Colon (tissue), 2 donors: ENCODE measurements at regions not wholly inside any gene's neighbourhood (a gene's known extent, or its start where the extent isn't known, plus 50 kb on each side); places are given as distances from the start of the nearest gene placed in this dataset.

Experiments
- FAIRE-seq: peaks from 2 replicates; lab custom pipeline; 2012; peaks lifted over from hg19 to GRCh38; lab: Jason Lieb, UNC
- donor health status: control.
- donor health status: control.

DNA sequence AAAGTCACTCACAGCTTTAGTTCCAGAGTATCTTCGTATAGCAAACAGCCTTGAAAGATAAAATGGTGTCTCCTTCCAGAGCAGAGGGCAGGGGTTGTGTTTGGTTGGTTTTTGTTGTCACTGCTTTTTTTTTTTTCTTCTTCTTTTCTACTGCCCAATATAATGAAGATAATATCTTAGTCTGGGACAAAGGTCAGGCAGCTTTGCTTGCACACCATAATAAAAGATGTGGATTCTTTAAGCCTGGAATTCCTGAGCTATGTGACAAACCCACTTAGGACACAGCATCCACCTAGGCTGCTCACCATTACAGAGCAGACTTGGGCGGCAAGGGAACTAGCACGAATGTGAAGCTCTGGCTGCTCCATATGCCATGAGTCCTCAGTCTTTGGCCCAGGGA is 165.6 kb upstream of the MIR17HG start:
- no peak for FAIRE-seq

- no peak for FAIRE-seq
Observed at GRCh38 chr13:91184244-91184926, 163.1 kb upstream of the MIR17HG start.

- FAIRE-seq, result no peak
Observed at GRCh38 chr13:91185294-91185863, 162.1 kb upstream of the MIR17HG start.

- FAIRE-seq, result no peak
Observed at GRCh38 chr13:91187522-91187921, 160.0 kb upstream of the MIR17HG start.

DNA sequence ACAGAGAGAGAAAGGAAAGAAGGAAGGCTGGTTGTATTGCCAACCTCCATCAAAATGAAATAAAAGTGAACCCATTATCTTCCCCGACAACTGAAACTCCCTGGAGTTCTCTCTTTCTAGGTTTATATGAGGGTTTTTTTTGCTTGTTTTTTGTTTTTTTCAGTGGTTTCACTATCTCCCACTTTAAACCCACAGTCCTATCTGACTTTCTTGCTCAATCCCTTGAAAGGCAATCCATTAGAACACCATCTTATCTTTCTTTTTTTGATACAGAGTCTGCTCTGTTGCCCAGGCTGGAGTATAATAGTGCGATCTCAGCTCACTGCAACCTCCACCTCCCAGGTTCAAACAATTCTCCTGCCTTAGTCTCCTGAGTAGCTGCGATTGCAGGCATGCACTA is 158.0 kb upstream of the MIR17HG start:
- no peak for FAIRE-seq

GRCh38 chr13:91193358-91193757 is 154.1 kb upstream of the MIR17HG start:
- FAIRE-seq, result no peak

GRCh38 chr13:91195789-91196188 is 151.7 kb upstream of the MIR17HG start:
- no peak for FAIRE-seq

DNA sequence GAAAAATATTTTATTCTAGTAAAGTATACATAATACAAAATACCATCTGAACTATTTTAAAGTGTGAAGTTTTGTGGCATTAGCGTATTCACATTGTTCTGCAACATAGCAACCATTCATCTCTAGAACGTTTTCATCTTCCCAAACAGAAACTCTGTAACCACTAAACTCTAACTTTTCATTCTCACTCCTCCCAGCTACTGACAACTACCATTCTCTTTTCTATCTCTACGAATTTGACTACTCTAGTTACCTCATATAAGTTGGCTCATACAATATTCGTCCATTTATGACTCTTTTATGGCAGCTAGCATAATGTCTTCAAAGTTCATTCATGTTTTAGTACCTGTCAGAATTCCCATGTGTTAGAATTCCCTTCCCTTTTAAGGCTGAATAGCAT is 150.5 kb upstream of the MIR17HG start:
- no peak for FAIRE-seq

DNA sequence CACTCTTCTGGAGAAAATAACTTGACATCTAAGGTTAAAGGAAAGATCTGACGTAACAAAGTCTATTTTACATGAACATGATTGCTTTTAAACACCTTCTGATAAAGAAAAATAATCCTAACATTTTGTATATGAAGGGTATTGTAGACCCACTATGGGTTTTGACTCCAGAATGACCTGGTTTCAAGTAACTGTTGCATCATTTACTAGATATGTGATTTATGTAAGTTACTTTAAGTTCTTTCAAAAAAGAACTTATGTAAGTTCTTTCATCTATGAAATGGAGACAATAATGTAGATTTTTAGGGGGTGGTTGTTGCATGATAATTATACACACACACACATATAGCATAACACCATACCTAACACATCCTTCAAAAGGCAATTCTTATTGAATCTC is 147.6 kb upstream of the MIR17HG start:
- FAIRE-seq, result no peak

- FAIRE-seq, result no peak
Observed at GRCh38 chr13:91200486-91200885, 147.0 kb upstream of the MIR17HG start.

DNA sequence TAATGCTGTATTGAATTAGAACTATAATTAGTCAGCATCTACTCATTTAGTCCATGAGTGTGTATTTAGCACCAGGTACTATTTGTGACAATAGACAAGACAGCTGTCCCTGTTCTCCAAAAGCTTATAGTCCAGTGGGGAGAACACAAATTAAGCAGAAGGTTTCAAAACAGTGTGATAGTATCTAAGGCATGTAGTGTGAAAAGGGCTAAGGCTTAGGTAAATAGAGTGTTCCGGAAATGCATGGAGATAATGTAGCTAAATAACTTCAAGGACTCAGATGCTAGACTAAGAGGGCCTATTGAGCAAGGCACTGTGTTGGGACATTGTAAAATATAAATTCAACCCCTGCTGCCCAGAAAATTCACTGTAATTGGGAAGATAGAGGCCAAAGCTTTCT is 144.1 kb upstream of the MIR17HG start:
- FAIRE-seq, result no peak

- FAIRE-seq, result no peak
Observed at GRCh38 chr13:91207261-91207660, 140.2 kb upstream of the MIR17HG start.

DNA sequence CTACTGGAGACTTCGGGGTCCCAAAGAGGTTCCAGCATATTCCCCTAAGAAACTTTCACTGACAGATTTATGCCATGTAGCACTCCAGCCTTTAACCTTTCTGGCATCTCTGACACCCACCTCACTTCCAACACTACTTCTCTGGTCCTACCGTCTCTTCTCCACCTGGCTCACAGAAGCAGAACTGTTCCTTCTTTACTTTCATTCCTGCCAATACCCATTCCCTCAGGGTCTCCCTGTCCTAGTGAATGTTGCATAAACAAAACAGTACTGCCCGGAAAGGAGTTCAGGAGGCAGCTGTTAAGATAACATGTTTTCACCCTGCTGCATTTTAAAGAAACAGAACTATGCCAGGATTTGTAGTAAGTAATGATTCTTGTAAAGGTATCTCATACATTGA is 136.0 kb upstream of the MIR17HG start:
- no peak for FAIRE-seq

GRCh38 chr13:91212231-91212630 is 135.3 kb upstream of the MIR17HG start:
- FAIRE-seq, result no peak

DNA sequence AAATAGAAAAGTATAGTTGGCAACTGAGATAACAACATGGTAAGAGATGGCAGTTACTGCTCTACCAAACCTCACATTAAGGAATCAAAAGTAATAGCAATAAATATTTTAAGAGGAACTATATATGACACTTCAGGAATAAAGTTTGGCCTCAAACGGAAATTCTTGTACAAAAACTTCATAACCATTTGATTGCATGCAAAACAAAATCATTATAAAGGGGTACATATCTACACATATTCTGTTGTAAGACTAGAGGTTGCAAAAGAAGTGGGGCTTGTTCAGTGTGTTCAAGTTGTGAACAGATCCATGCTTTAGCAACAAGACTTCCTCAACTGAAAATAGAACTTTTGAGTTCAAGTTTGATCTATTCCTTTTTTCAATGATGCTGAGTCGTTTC is 133.5 kb upstream of the MIR17HG start:
- FAIRE-seq, result no peak

DNA sequence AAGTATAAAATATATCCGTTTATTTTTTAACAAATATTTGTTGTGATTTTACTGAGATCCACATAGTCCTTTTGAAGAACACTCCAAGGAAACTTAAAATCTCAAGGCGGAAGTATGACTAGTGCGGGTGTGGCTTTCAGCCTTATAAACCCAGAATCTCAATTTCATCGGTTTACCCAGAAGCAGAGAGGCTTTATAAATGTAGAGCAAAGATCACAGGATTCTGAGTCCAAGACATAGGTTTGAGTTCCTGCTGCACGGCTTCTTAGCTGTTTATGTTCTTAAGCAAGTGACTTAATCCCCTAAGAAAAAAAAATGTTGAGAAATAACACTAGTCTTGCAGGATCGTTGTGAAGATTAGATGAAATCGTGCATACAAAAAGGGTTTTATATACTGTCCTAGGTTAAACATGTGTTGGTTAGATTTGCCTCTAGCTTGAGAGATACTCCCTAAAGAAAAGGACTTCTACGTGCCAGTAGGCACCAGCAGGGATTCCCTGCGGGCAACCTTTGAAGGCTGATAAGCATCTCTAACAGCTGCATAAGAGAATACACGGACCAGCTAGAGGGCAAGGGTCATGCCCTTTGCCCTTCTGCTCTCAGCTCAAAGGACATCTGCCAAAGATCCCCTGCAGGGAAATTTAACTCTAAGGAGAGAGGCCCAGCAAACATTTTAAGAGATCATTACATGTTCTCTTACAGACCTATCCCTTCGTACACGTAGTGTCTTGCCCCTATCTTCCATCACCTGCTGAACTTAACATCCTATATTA is 130.4 kb upstream of the MIR17HG start:
- no peak for FAIRE-seq

DNA sequence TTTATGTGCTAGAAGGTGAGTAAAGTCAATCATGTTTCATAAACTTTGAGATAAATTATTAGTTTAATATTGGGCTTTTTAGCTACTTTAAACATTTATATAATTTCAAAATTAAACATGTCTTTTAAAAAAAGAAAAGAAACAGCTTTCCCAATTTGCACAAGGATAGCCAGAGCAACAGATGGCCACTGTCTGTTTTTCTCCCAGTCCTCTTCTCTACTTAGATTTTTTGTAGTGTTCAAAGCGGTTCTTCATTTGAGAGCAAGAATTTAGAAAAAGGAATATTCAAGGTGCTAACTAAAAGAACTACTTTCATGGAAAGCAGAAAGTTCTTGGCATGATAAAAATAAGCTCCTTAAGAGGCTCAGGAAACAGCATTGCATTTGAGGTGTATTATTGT is 128.3 kb upstream of the MIR17HG start:
- FAIRE-seq, result no peak

GRCh38 chr13:91220872-91221271 is 126.6 kb upstream of the MIR17HG start:
- no peak for FAIRE-seq

- no peak for FAIRE-seq
Observed at GRCh38 chr13:91228108-91228507, 119.4 kb upstream of the MIR17HG start.

- no peak for FAIRE-seq
Observed at GRCh38 chr13:91228940-91229339, 118.5 kb upstream of the MIR17HG start.

DNA sequence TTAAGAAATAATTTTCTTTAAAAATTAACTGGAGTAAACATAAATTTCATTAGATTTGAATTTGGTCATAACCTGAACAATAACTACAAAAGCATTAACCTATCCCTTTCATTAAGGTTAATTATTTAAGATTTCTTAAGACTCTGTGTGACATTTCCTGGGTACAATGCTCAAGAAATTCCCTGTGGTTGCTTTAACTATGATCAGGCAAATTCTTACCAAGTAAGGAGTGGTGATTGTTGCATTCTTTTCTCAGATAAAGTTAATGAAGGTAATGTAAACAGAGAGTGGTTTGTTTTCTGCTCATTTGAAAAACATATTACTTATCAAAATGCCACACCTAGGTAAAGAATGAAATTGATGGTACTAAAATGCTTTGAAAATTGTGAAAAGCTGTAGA is 114.8 kb upstream of the MIR17HG start:
- no peak for FAIRE-seq

- no peak for FAIRE-seq
Observed at GRCh38 chr13:91233291-91233690, 114.2 kb upstream of the MIR17HG start.

- FAIRE-seq, result no peak
Observed at GRCh38 chr13:91236182-91236581, 111.3 kb upstream of the MIR17HG start.

GRCh38 chr13:91236921-91237320 is 110.6 kb upstream of the MIR17HG start:
- no peak for FAIRE-seq
